Heart left ventricle (tissue), 16 donors: ENCODE measurements at regions not wholly inside any gene's neighbourhood (a gene's known extent, or its start where the extent isn't known, plus 50 kb on each side); places are given as distances from the start of the nearest gene placed in this dataset.

Experiments used
- ATAC-seq, 4 donors: fragments of 200-7000 bp; cut with Tn5 transposase; one replicate each; pipeline ENCODE4 v1.9.1; 2020 to 2022; ENCODE audit warnings: moderate library complexity in 4 of 4, mild to moderate bottlenecking in 3 of 4, moderate number of reproducible peaks in 1 of 4
- DNase-seq, 5 donors: peaks; one replicate each; pipeline ENCODE4 v3.0.0-alpha.2; 2020
- H3K27ac ChIP-seq, 12 donors: fragments of 200-600 bp; sonication (generic) in 4 of 12; one replicate each; pipeline versions ENCODE4 v1.5.0 to v1.8.0; 2016 to 2022; ENCODE audit warnings: mild to moderate bottlenecking in 2 of 12
- H3K27me3 ChIP-seq, 9 donors: fragments of 200-600 bp; sonication (generic) in 2 of 9; one replicate each; pipeline versions ENCODE4 v1.5.1 to v1.8.0; 2016 to 2022; ENCODE audit warnings: mild to moderate bottlenecking in 3 of 9
- H3K36me3 ChIP-seq, 9 donors: fragments of 200-600 bp; sonication (generic) in 2 of 9; one replicate each; pipeline versions ENCODE4 v1.5.0 to v1.8.0; 2018 to 2022; ENCODE audit warnings: mild to moderate bottlenecking in 2 of 9
- H3K4me1 ChIP-seq, 12 donors: fragments of 200-600 bp; sonication (generic) in 4 of 12; one replicate each; pipeline versions ENCODE4 v1.5.0 to v1.8.0; 2016 to 2022; ENCODE audit warnings: mild to moderate bottlenecking in 3 of 12
- H3K4me3 ChIP-seq, 12 donors: fragments of 200-600 bp; sonication (generic) in 4 of 12; one replicate each; pipeline versions ENCODE4 v1.5.0 to v1.8.0; 2017 to 2022; ENCODE audit warnings: mild to moderate bottlenecking in 9 of 12, moderate library complexity in 4 of 12
- H3K9me3 ChIP-seq, 12 donors: fragments of 200-600 bp; sonication (generic) in 4 of 12; one replicate each; pipeline versions ENCODE4 v1.5.0 to v1.8.0; 2016 to 2022; ENCODE audit warnings: mild to moderate bottlenecking in 1 of 12
- CTCF ChIP-seq, 12 donors: fragments of 200-600 bp; sonication (generic) in 4 of 12; IDR thresholded peaks; one replicate each; pipeline versions ENCODE4 v1.5.0 to v1.8.0; 2018 to 2022; ENCODE audit warnings: antibody characterized with exemption in 12 of 12, mild to moderate bottlenecking in 5 of 12
- POLR2A ChIP-seq, 2 donors: fragments of 450-650 bp; IDR thresholded peaks; one replicate each; pipeline ENCODE4 v1.6.1; 2017; ENCODE audit warnings: antibody characterized with exemption in 2 of 2, mild to moderate bottlenecking in 2 of 2, moderate library complexity in 2 of 2
- WGBS, 4 donors: extraction: QIAGEN DNeasy Blood & Tissue Kit in 2 of 4; methylation state at CpG; one replicate each; pipeline versions ENCODE4 v1.1.5 to v1.1.7; 2013 to 2018; 5-methylcytosine and 5-hydroxymethylcytosine counted together
- intact Hi-C, 10 donors: fragments of 100-400 bp; cut with DNase I; formaldehyde crosslinking; loops; one replicate each; pipeline versions ENCODE4 v1.11.1 to v1.14.2; 2022
- donor health status: ischemic (EF 13 %, LVEDD 7.1; RV severe dilation, severe dysfunction).
- donor health status: healthy with polysubstance abuse.
- donor health status: DM: no; HTN: yes; CAD: no.
- donor health status: DM: no; HTN: no; CAD: no.
- donor health status: ischemic (EF 25% LVEDD 6.9; RV normal size, moderate dysfunction).
- donor health status: ischemic (EF 25% LVEDD 5.7; RV mildly dilated, moderate dysfunction).
- donor health status: healthy.
- donor health status: DM: yes; HTN: yes; CAD: no.
- donor health status: ischemic (EF 35%, LVEDD 5.7; RV mildly dilated, moderate dysfunction).
- donor health status: nonischemic (EF 11% LVEDD 7.7; RV severe dilation, severe dysfunction).
- donor health status: DM: yes; HTN: yes; CAD: no.
- donor health status: PGD.
- donor health status: ischemic (EF 29% LVEDD 5.4; RV normal size, mild dysfunction).
- donor health status: nonischemic (EF 23%, LVEDD 6.1; RV moderate dilation, normal function).

GRCh38 chr6:53974941-53975340 lies 136.3 kb upstream of the MLIP start:
- intact Hi-C loops: loop anchor here in 6 of 10 donors (5.0 to 10.0 kb wide), 6 partner anchors 1087 to 1267 kb away; no protein-coding TSS in a partner anchor
- H3K27ac ChIP-seq: no peak overlapping the region
- no peak for ATAC-seq
- no peaks in the 10 kb centered on the region for H3K4me1 ChIP-seq
- no peaks in the 10 kb centered on the region for H3K9me3 ChIP-seq
- no peaks in the 10 kb centered on the region for H3K27me3 ChIP-seq
- TF ChIP-seq POLR2A (IDR thresholded peaks at IDR 0.05) (no peak), CTCF (IDR thresholded peaks at IDR 0.05) (no peak)
- no peaks in the 10 kb centered on the region for H3K36me3 ChIP-seq
- H3K4me3 ChIP-seq: no peak overlapping the region
- no peak for DNase-seq

- WGBS, 4 donors: 64 to 70% (median 67%) methylated on average over 3 of the region's 3 CpGs
- ATAC-seq: no peak
- Histone ChIP-seq H3K27me3 (no peaks in the 10 kb centered on the region), H3K36me3 (no peaks in the 10 kb centered on the region), H3K4me1 (no peaks in the 10 kb centered on the region), H3K4me3 (no peak overlapping the region), H3K9me3 (no peaks in the 10 kb centered on the region), H3K27ac (no peak overlapping the region)
- TF ChIP-seq POLR2A (IDR thresholded peaks at IDR 0.05) (no peak), CTCF (IDR thresholded peaks at IDR 0.05) (no peak)
- intact Hi-C loops: loop anchor here in 6 of 10 donors (5.0 to 10.0 kb wide), 6 partner anchors 1086 to 1266 kb away; no protein-coding TSS in a partner anchor
- no peak for DNase-seq
Observed at GRCh38 chr6:53975941-53976615, 135.2 kb upstream of the MLIP start.

GRCh38 chr6:53977551-53977950 lies 133.7 kb upstream of the MLIP start:
- H3K4me3 ChIP-seq: no peak overlapping the region
- no peaks in the 10 kb centered on the region for H3K4me1 ChIP-seq
- H3K27ac ChIP-seq: no peak overlapping the region
- no peaks in the 10 kb centered on the region for H3K9me3 ChIP-seq
- TF ChIP-seq POLR2A (IDR thresholded peaks at IDR 0.05) (no peak), CTCF (IDR thresholded peaks at IDR 0.05) (no peak)
- no peaks in the 10 kb centered on the region for H3K36me3 ChIP-seq
- 81 to 97% (median 89%) methylated on average over 1 of the region's 1 CpG for WGBS, 4 donors
- intact Hi-C loops: loop anchor here in 6 of 10 donors (5.0 to 10.0 kb wide), 6 partner anchors 1085 to 1265 kb away; no protein-coding TSS in a partner anchor
- DNase-seq (no peak), ATAC-seq (no peak)
- H3K27me3 ChIP-seq: no peaks in the 10 kb centered on the region

GRCh38 chr6:53979468-53980067 lies 131.7 kb upstream of the MLIP start:
- ATAC-seq (no peak), DNase-seq (no peak)
- intact Hi-C loops: loop anchor here in 9 of 10 donors (2.0 to 10.0 kb wide), 13 partner anchors 155 to 1265 kb away; no protein-coding TSS in a partner anchor
- Histone ChIP-seq H3K36me3 (no peaks in the 10 kb centered on the region), H3K4me3 (no peak overlapping the region), H3K4me1 (peaks cover 0 to 7% (median 0%) of the 10 kb centered on the region in 12 donors), H3K27me3 (no peaks in the 10 kb centered on the region), H3K27ac (no peak overlapping the region), H3K9me3 (no peaks in the 10 kb centered on the region)
- TF ChIP-seq POLR2A (IDR thresholded peaks at IDR 0.05) (no peak), CTCF (IDR thresholded peaks at IDR 0.05) (peak; percentile 73 to 93 (median 82))
